GM12891 (cell line): ENCODE measurements at regions not wholly inside any gene's neighbourhood (a gene's known extent, or its start where the extent isn't known, plus 50 kb on each side); places are given as distances from the start of the nearest gene placed in this dataset.

Experiments used
- PAX5 ChIP-seq: IDR thresholded peaks from 2 replicates; pipeline ENCODE4 v1.6.1; 2011; ENCODE audit warnings: low read length, moderate library complexity, mild to moderate bottlenecking; ENCODE audit not compliant: insufficient read depth, severe bottlenecking
- POLR2A ChIP-seq: IDR thresholded peaks from 2 replicates; pipeline ENCODE4 v1.6.1; 2011; ENCODE audit warnings: low read depth, low read length, control low read depth
- POLR2AphosphoS5 ChIP-seq: IDR thresholded peaks from 2 replicates; pipeline ENCODE4 v1.6.1; 2011; ENCODE audit warnings: low read depth, low read length, control low read depth
- POU2F2 ChIP-seq: IDR thresholded peaks from 2 replicates; pipeline ENCODE4 v1.6.1; 2011; ENCODE audit warnings: low read depth, mild to moderate bottlenecking, control low read depth, low read length, moderate library complexity
- SPI1 ChIP-seq: IDR thresholded peaks from 2 replicates; pipeline ENCODE4 v1.6.1; 2011; ENCODE audit warnings: low read depth, low read length, control low read depth
- TAF1 ChIP-seq: IDR thresholded peaks from 2 replicates; pipeline ENCODE4 v1.6.1; 2011; ENCODE audit warnings: low read depth, low read length, control low read depth

- TF ChIP-seq POLR2A (no peak), SPI1 (no peak), POLR2AphosphoS5 (no peak), PAX5 (no peak), TAF1 (no peak), POU2F2 (no peak)
Measured at GRCh38 chr11:121359591-121359990, 67.0 kb downstream of the SC5D start.
